ENCODE measurements at regions not wholly inside any gene's neighbourhood (a gene's known extent, or its start where the extent isn't known, plus 50 kb on each side); places are given as distances from the start of the nearest gene placed in this dataset.

- TF ChIP-seq CTCF (IDR thresholded peaks at IDR 0.05): no peak
- TF ChIP-seq SMC3 (IDR thresholded peaks at IDR 0.05; ENCODE audit: low read depth, low read length): no peak
- TF ChIP-seq NRF1 (IDR thresholded peaks at IDR 0.05; ENCODE audit: low read depth, low read length): no peak
- TF ChIP-seq YY1 (IDR thresholded peaks at IDR 0.05; ENCODE audit: low read depth): no peak
- TF ChIP-seq, protein P1, sequence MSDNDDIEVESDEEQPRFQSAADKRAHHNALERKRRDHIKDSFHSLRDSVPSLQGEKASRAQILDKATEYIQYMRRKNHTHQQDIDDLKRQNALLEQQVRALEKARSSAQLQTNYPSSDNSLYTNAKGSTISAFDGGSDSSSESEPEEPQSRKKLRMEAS (IDR thresholded peaks at IDR 0.05; ENCODE audit: low read depth): no peak
- TF ChIP-seq RCOR1 (IDR thresholded peaks at IDR 0.05; ENCODE audit: low read length): no peak
- no peak for TF ChIP-seq TCF12 (IDR thresholded peaks at IDR 0.05)
- TF ChIP-seq EZH2phosphoT487 (IDR thresholded peaks at IDR 0.05; ENCODE audit: borderline replicate concordance, low read depth): no peak
- TF ChIP-seq, protein P2, sequence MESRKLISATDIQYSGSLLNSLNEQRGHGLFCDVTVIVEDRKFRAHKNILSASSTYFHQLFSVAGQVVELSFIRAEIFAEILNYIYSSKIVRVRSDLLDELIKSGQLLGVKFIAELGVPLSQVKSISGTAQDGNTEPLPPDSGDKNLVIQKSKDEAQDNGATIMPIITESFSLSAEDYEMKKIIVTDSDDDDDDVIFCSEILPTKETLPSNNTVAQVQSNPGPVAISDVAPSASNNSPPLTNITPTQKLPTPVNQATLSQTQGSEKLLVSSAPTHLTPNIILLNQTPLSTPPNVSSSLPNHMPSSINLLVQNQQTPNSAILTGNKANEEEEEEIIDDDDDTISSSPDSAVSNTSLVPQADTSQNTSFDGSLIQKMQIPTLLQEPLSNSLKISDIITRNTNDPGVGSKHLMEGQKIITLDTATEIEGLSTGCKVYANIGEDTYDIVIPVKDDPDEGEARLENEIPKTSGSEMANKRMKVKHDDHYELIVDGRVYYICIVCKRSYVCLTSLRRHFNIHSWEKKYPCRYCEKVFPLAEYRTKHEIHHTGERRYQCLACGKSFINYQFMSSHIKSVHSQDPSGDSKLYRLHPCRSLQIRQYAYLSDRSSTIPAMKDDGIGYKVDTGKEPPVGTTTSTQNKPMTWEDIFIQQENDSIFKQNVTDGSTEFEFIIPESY (IDR thresholded peaks at IDR 0.05; ENCODE audit: borderline replicate concordance, low read depth): no peak
- TF ChIP-seq JUND (IDR thresholded peaks at IDR 0.05): no peak
- no peak for TF ChIP-seq CHD2 (IDR thresholded peaks at IDR 0.05; ENCODE audit: low read length, partially characterized antibody)
Observed at GRCh38 chr3:72458375-72458774, 389.9 kb downstream of the SHQ1 start.
